PC-3 (cell line): ENCODE measurements at regions not wholly inside any gene's neighbourhood (a gene's known extent, or its start where the extent isn't known, plus 50 kb on each side); places are given as distances from the start of the nearest gene placed in this dataset.

ENCODE experiments used
- CTCF ChIP-seq: fragments of 300-600 bp; sonication (generic); conservative IDR thresholded peaks from 2 replicates; pipeline ENCODE4 v1.5.1; 2017; ENCODE audit warnings: antibody characterized with exemption, low read depth, mild to moderate bottlenecking, low read length
- EZH2 ChIP-seq: fragments of 300-600 bp; sonication (generic); IDR thresholded peaks from one replicate; pipeline ENCODE4 v1.6.1; 2017; ENCODE audit warnings: antibody characterized with exemption, mild to moderate bottlenecking, low read length; ENCODE audit not compliant: unreplicated experiment

GRCh38 chr5:34511063-34511462 is 145.1 kb upstream of the RAI14 start:
- TF ChIP-seq EZH2 (no peak), CTCF (no peak)
